ENCODE measurements at regions not wholly inside any gene's neighbourhood (a gene's known extent, or its start where the extent isn't known, plus 50 kb on each side); places are given as distances from the start of the nearest gene placed in this dataset.

GRCh38 chr4:189516902-189517301 is 423.8 kb upstream of the FRG1 start:
- Histone ChIP-seq H3K27ac (no peak overlapping the region), H3K4me1 (no peaks in the 10 kb centered on the region), H3K4me2 (no peak overlapping the region), H3K9me3 (no peaks in the 10 kb centered on the region), H3K4me3 (no peak overlapping the region)
- ChIA-PET POLR2A (no interaction called here), CTCF (no interaction called here)
- 8% methylated on average over 1 of the region's 1 CpG for WGBS (ENCODE audit: missing lambda C conversion rate)
- FAIRE-seq (no peak), ATAC-seq (no peak), DNase-seq (ENCODE audit: low read depth in 1 of 2, low spot score in 1 of 2) (no peak)
- TF ChIP-seq MYC (IDR thresholded peaks at IDR 0.05; ENCODE audit: borderline replicate concordance, low read length) (no peak), RFX5 (IDR thresholded peaks at IDR 0.05) (no peak), HES2 (IDR thresholded peaks at IDR 0.05) (no peak)

GRCh38 chr4:189519186-189519585 is 421.5 kb upstream of the FRG1 start:
- TF ChIP-seq MAFK (IDR thresholded peaks at IDR 0.05; ENCODE audit: partially characterized antibody) (peak; percentile 39), RARB (CRISPR knock-in tag; IDR thresholded peaks at IDR 0.05) (no peak), GATA3 (IDR thresholded peaks at IDR 0.05; ENCODE audit: borderline replicate concordance) (no peak), KDM1A (IDR thresholded peaks at IDR 0.05; ENCODE audit: low read depth) (no peak)
- H3K27ac ChIP-seq = no peak overlapping the region
- no peaks in the 10 kb centered on the region for H3K9me3 ChIP-seq
- WGBS (ENCODE audit: missing lambda C conversion rate) = 10% methylated on average over 2 of the region's 2 CpGs
- no peak overlapping the region for H3K4me3 ChIP-seq
- H3K4me1 ChIP-seq = no peaks in the 10 kb centered on the region
- no peak for DNase-seq (ENCODE audit: low read depth in 1 of 2, low spot score in 1 of 2)
- CTCF ChIA-PET = no interaction called here
- H3K4me2 ChIP-seq = no peak overlapping the region
- FAIRE-seq = no peak
- POLR2A ChIA-PET = no interaction called here
- ATAC-seq = no peak

GRCh38 chr4:189525304-189525703 is 415.4 kb upstream of the FRG1 start:
- ChIA-PET CTCF (no interaction called here), POLR2A (no interaction called here)
- no peak overlapping the region for H3K4me3 ChIP-seq
- DNase-seq (ENCODE audit: low read depth in 1 of 2, low spot score in 1 of 2) = no peak
- no peak overlapping the region for H3K27ac ChIP-seq
- no peak overlapping the region for H3K4me2 ChIP-seq
- WGBS (ENCODE audit: missing lambda C conversion rate) = 0% methylated on average over 3 of the region's 4 CpGs
- no peak for TF ChIP-seq HOXB5 (CRISPR knock-in tag; IDR thresholded peaks at IDR 0.05)
- TF ChIP-seq ZFP36 (IDR thresholded peaks at IDR 0.05; ENCODE audit: borderline replicate concordance, partially characterized antibody) = peak; percentile 47
- no peak for TF ChIP-seq ESRRA (IDR thresholded peaks at IDR 0.05; ENCODE audit: borderline replicate concordance, low read length)
- no peak for TF ChIP-seq CBX8 (IDR thresholded peaks at IDR 0.05)
- no peak for TF ChIP-seq KDM5A (IDR thresholded peaks at IDR 0.05)
- H3K4me1 ChIP-seq = no peaks in the 10 kb centered on the region
- 0 out of 3 replicates have a peak, but pooled peaks cover 1% of the 10 kb centered on the region for H3K9me3 ChIP-seq
- FAIRE-seq = no peak
- no peak for ATAC-seq

- no peak overlapping the region for H3K4me2 ChIP-seq
- 4% methylated on average over 2 of the region's 2 CpGs for WGBS (ENCODE audit: missing lambda C conversion rate)
- ChIA-PET CTCF (no interaction called here), POLR2A (no interaction called here)
- no peaks in the 10 kb centered on the region for H3K4me1 ChIP-seq
- no peak overlapping the region for H3K27ac ChIP-seq
- ATAC-seq = no peak
- no peak overlapping the region for H3K4me3 ChIP-seq
- no peak for FAIRE-seq
- H3K9me3 ChIP-seq = peaks cover 2% of the 10 kb centered on the region; the same call in 1 of the 3 replicates
- no peak for DNase-seq (ENCODE audit: low read depth in 1 of 2, low spot score in 1 of 2)
- no peak for TF ChIP-seq NR3C1 (IDR thresholded peaks at IDR 0.05)
- TF ChIP-seq HES2 (IDR thresholded peaks at IDR 0.05) = no peak
- TF ChIP-seq FOSL2 (IDR thresholded peaks at IDR 0.05) = no peak
- TF ChIP-seq FOSL2 (CRISPR knock-in tag; IDR thresholded peaks at IDR 0.05) = no peak
- no peak for TF ChIP-seq EHF (CRISPR knock-in tag; IDR thresholded peaks at IDR 0.05)
- no peak for TF ChIP-seq RFX5 (IDR thresholded peaks at IDR 0.05)
- TF ChIP-seq TFCP2L1 (CRISPR knock-in tag; IDR thresholded peaks at IDR 0.05) = no peak
- TF ChIP-seq HOXB5 (CRISPR knock-in tag; IDR thresholded peaks at IDR 0.05) = no peak
- no peak for TF ChIP-seq MAFK (IDR thresholded peaks at IDR 0.05; ENCODE audit: partially characterized antibody)
- TF ChIP-seq RNF2 (IDR thresholded peaks at IDR 0.05; ENCODE audit: borderline replicate concordance, low read depth) = no peak
- no peak for TF ChIP-seq RARB (CRISPR knock-in tag; IDR thresholded peaks at IDR 0.05)
- TF ChIP-seq FOXS1 (CRISPR knock-in tag; IDR thresholded peaks at IDR 0.05) = no peak
- TF ChIP-seq CTCF (IDR thresholded peaks at IDR 0.05) = no peak
Observed at GRCh38 chr4:189530848-189531247, 409.8 kb upstream of the FRG1 start.

Measured in A549 (cell line).